IPS-20b (cell line): ENCODE measurements at regions not wholly inside any gene's neighbourhood (a gene's known extent, or its start where the extent isn't known, plus 50 kb on each side); places are given as distances from the start of the nearest gene placed in this dataset.

Experiments
- H3K27ac ChIP-seq: one replicate; pipeline ENCODE4 v1.5.1; 2013; ENCODE audit warnings: low read length
- H3K27me3 ChIP-seq: 2 replicates; pipeline ENCODE4 v1.6.1; 2013; ENCODE audit warnings: mild to moderate bottlenecking, low read length, inconsistent platforms; ENCODE audit not compliant: insufficient read depth
- H3K36me3 ChIP-seq: 2 replicates; pipeline ENCODE4 v1.6.1; 2013; ENCODE audit warnings: low read depth, mild to moderate bottlenecking, inconsistent platforms, low read length, moderate library complexity; ENCODE audit not compliant: insufficient read depth
- H3K4me1 ChIP-seq: 2 replicates; pipeline ENCODE4 v1.6.1; 2013; ENCODE audit warnings: mild to moderate bottlenecking, control low read depth, inconsistent platforms, low read length, moderate library complexity; ENCODE audit not compliant: insufficient read depth
- H3K4me3 ChIP-seq: 2 replicates; pipeline ENCODE4 v1.5.1; 2013; ENCODE audit warnings: mild to moderate bottlenecking, low read length, inconsistent platforms
- H3K9ac ChIP-seq: 2 replicates; pipeline ENCODE4 v1.6.1; 2013; ENCODE audit warnings: low read depth, mild to moderate bottlenecking, inconsistent platforms, low read length, moderate library complexity
- H3K9me3 ChIP-seq: 2 replicates; pipeline ENCODE4 v1.6.1; 2013; ENCODE audit warnings: mild to moderate bottlenecking, low read depth, low read length, inconsistent platforms; ENCODE audit not compliant: insufficient read depth

DNA sequence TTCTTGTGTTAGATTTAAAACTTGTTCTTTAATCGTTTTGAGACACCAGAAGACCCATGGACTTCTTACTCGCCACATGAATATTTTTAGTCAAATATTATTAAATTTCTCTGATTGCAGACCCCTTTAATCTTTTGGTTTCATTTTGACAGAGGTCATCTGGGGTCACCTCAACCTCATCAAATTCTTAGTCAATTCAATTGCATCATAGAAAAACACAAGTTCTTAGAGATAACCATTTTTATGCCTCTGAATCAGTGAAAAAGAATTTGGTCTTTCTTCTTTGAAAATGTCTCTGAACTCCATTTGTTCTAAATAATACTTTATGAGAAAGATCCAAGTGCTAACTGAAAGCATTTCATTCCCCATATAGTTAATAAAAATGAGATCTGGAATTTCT is 55.2 kb upstream of the CBLN4 start:
- no peak overlapping the region for H3K27ac ChIP-seq
- H3K36me3 ChIP-seq, result no peaks in the 10 kb centered on the region
- no peaks in the 10 kb centered on the region for H3K27me3 ChIP-seq
- H3K9ac ChIP-seq, result no peak overlapping the region
- no peaks in the 10 kb centered on the region for H3K4me1 ChIP-seq
- no peak overlapping the region for H3K4me3 ChIP-seq
- peaks cover 29% of the 10 kb centered on the region for H3K9me3 ChIP-seq

- H3K27me3 ChIP-seq, result no peaks in the 10 kb centered on the region
- no peak overlapping the region for H3K9ac ChIP-seq
- H3K4me1 ChIP-seq, result no peaks in the 10 kb centered on the region
- H3K9me3 ChIP-seq, result peaks cover 32% of the 10 kb centered on the region
- H3K4me3 ChIP-seq, result no peak overlapping the region
- no peak overlapping the region for H3K27ac ChIP-seq
- H3K36me3 ChIP-seq, result no peaks in the 10 kb centered on the region
Measured at GRCh38 chr20:56069016-56069415, 63.7 kb upstream of the CBLN4 start.

DNA sequence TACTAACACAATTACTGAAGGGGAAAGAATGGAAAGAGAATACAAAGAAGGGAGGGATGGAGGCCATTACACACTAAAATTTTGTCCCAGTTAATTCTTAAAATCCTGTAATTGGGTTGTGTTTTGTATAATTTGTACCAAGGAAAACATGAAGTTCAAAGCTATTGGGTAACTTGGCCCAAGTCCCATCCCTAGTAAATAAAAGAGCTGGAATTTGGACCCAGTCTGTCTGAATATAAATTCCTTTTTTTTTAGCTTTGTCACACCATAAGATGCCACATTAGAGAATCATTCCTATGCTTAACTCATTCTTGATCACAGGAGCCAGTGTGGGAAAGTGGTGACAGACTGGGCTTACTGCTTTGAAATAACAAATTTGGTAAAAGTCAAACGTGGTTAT is 66.8 kb upstream of the CBLN4 start:
- Histone ChIP-seq H3K27me3 (no peaks in the 10 kb centered on the region), H3K9me3 (peaks cover 50% of the 10 kb centered on the region), H3K4me3 (no peak overlapping the region), H3K9ac (no peak overlapping the region), H3K4me1 (no peaks in the 10 kb centered on the region), H3K27ac (no peak overlapping the region), H3K36me3 (no peaks in the 10 kb centered on the region)

DNA sequence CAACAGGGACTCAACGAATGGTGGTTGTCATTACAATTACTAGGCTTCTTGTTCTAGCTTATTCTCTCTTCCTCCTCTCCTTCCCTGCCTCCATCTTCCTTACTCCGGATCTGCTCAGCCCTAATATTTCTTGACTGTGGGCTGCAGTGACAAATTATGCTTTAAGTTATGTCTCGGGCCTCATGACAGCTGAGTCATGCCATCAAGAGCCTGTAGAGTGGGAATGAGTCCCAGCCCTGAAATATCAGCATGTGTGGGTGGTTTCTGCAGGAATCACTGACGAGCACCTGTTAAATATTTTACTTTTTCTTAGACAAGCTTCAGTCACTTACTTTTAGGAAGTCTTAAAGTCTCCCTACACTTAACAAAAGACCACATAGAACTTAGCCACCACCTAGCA is 83.1 kb upstream of the CBLN4 start:
- no peaks in the 10 kb centered on the region for H3K4me1 ChIP-seq
- peaks cover 79% of the 10 kb centered on the region for H3K9me3 ChIP-seq
- no peak overlapping the region for H3K4me3 ChIP-seq
- H3K27ac ChIP-seq, result no peak overlapping the region
- no peak overlapping the region for H3K9ac ChIP-seq
- no peaks in the 10 kb centered on the region for H3K36me3 ChIP-seq
- H3K27me3 ChIP-seq, result no peaks in the 10 kb centered on the region

GRCh38 chr20:56091628-56092234 is 86.4 kb upstream of the CBLN4 start:
- H3K27me3 ChIP-seq, result no peaks in the 10 kb centered on the region
- no peak overlapping the region for H3K9ac ChIP-seq
- H3K36me3 ChIP-seq, result no peaks in the 10 kb centered on the region
- no peaks in the 10 kb centered on the region for H3K4me1 ChIP-seq
- peaks cover 83% of the 10 kb centered on the region for H3K9me3 ChIP-seq
- H3K27ac ChIP-seq, result no peak overlapping the region
- H3K4me3 ChIP-seq, result no peak overlapping the region

DNA sequence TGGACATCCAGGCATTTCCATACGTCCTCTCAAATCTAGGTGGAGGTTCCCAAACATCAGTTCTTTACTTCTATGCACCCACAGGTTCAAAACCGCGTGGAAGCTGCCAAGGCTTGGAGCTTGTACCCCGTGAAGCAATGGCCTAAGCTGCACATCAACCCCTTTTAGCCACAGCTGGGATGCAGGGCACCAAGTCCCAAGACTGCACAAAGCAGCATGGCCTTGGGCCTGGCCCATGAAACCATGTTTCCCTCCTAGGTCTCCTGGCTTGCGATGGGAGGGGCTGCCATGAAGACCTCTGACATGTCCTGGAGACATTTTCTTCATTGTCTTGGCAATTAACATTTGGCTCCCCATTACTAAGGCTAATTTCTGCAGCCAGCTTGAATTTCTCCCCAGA is 88.9 kb upstream of the CBLN4 start:
- Histone ChIP-seq H3K4me1 (no peaks in the 10 kb centered on the region), H3K36me3 (no peaks in the 10 kb centered on the region), H3K27ac (no peak overlapping the region), H3K9me3 (peaks cover 81% of the 10 kb centered on the region), H3K9ac (no peak overlapping the region), H3K4me3 (no peak overlapping the region), H3K27me3 (no peaks in the 10 kb centered on the region)

DNA sequence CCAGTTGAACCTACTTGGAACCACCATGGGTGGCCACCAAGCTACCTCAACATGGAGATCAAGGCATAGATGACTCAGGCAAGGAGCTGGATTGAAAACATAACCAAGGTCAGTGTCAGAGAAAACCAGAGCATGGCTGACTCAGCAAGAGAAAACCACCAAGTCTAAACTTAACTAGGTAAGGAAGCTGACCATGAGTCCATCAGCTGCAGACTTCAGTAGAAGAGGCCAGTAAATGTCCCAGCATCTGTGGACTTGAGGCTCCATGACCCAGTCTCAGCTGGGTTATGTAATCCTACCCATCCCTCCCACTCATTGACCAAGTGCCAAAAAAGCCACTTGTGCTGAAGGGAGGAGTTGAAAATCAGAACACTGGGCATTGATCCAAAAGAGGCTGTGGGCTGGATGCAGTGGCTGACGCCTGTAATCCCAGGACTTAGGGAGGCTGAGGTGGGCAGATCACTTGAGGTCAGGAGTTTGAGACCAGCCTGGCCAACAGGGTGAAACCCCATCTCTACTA is 93.7 kb upstream of the CBLN4 start:
- Histone ChIP-seq H3K27me3 (no peaks in the 10 kb centered on the region), H3K27ac (no peak overlapping the region), H3K4me3 (no peak overlapping the region), H3K36me3 (no peaks in the 10 kb centered on the region), H3K9ac (no peak overlapping the region), H3K4me1 (no peaks in the 10 kb centered on the region), H3K9me3 (peaks cover 79% of the 10 kb centered on the region)

GRCh38 chr20:56111961-56112730 is 106.8 kb upstream of the CBLN4 start:
- Histone ChIP-seq H3K27ac (no peak overlapping the region), H3K9ac (no peak overlapping the region), H3K9me3 (peaks cover 25% of the 10 kb centered on the region), H3K4me3 (no peak overlapping the region), H3K4me1 (no peaks in the 10 kb centered on the region), H3K27me3 (no peaks in the 10 kb centered on the region), H3K36me3 (no peaks in the 10 kb centered on the region)

DNA sequence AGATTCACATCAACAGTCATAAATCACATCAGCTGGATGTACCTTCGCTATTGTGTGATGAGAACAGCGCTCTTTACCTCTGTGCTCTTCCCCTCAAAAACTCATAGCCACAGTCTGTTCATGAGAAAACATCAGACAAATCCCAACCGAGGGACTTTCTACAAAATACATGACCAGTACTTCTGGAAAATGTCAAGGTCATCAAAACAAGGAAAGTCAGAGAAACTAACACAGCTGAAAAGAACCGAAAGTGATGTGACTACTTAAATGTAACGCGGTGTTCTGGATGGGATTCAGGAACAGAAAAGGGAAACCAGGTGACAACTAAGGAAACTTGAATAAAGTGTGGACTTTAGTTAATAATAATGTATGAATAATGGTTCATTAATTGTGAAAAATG is 112.0 kb upstream of the CBLN4 start:
- Histone ChIP-seq H3K36me3 (no peaks in the 10 kb centered on the region), H3K27ac (no peak overlapping the region), H3K9ac (no peak overlapping the region), H3K4me3 (no peak overlapping the region), H3K9me3 (peaks cover 20% of the 10 kb centered on the region), H3K27me3 (no peaks in the 10 kb centered on the region), H3K4me1 (no peaks in the 10 kb centered on the region)

DNA sequence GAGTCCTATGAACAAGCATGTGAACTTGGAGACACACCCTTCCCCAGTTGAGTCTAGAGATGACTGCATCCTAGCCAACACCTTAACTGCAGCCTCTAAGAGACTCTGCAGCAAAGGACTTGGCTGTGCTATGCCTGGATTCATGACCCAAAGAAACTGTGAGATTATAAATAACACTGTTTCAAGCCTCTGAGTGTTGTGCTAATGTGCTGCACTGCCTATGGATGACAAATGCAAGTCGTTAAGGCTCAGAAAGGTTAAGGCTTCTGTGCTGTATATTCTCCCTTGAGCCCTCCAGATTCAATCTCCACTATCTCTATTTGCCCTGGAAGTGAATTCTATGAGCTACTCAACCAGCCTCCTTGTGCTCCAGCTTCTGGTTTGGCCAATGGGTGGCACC is 116.5 kb upstream of the CBLN4 start:
- Histone ChIP-seq H3K27ac (no peak overlapping the region), H3K9ac (no peak overlapping the region), H3K4me3 (no peak overlapping the region), H3K9me3 (peaks cover 26% of the 10 kb centered on the region), H3K36me3 (no peaks in the 10 kb centered on the region), H3K27me3 (no peaks in the 10 kb centered on the region), H3K4me1 (no peaks in the 10 kb centered on the region)

DNA sequence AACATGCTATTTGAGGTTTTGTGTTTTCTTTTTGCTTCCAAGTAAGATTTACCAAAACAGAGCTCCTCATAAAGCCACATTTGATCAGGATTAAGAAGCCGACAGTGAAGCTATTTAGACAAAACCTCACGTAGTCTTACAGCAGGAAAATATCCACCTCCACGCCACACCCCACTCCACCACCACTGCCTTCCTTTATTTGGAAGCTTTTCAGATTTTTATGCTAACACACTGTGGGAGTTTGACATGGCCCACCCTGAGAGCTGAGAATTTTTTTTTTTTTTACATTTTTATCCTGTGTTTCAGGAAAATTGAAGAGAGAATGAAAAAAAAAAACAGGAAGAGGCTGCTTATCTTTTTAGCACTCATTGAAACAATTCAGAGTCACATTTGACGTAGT is 104.8 kb upstream of the MC3R start:
- Histone ChIP-seq H3K4me3 (no peak overlapping the region), H3K27ac (no peak overlapping the region), H3K27me3 (no peaks in the 10 kb centered on the region), H3K36me3 (no peaks in the 10 kb centered on the region), H3K9ac (no peak overlapping the region), H3K9me3 (peaks cover 24% of the 10 kb centered on the region), H3K4me1 (no peaks in the 10 kb centered on the region)

DNA sequence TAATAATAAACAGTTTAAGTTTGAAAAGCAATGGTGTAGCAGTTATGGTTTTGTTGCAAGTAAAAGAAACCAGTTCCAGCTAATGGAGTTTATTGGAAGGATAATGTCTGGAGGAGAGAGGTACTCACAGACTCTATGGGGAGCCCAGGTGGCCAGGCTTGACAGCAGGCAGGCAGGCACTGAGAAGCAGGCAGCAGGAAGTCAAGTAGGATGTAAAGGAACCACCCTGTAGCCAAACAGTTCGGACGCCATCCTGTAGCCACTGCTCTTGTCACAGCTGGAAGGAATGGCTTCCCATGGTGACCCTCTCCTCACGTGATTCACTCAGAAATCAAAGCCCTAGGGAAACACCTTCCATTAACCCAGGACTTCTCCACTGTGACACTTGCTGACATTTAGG is 96.7 kb upstream of the MC3R start:
- Histone ChIP-seq H3K4me3 (no peak overlapping the region), H3K9me3 (no peaks in the 10 kb centered on the region), H3K27ac (no peak overlapping the region), H3K9ac (no peak overlapping the region), H3K27me3 (no peaks in the 10 kb centered on the region), H3K4me1 (no peaks in the 10 kb centered on the region; the same call in 1 of the 2 replicates), H3K36me3 (no peaks in the 10 kb centered on the region)
